H9 (cell line): ENCODE measurements at regions not wholly inside any gene's neighbourhood (a gene's known extent, or its start where the extent isn't known, plus 50 kb on each side); places are given as distances from the start of the nearest gene placed in this dataset.

Experiments
- DNase-seq: peaks from one replicate; pipeline ENCODE4 v3.0.0-alpha.2; 2017
- H2AFZ ChIP-seq: one replicate; pipeline ENCODE4 v1.6.1; 2013; ENCODE audit warnings: mild to moderate bottlenecking, low read length, control low read depth, moderate library complexity
- H2AK5ac ChIP-seq: 2 replicates; pipeline ENCODE4 v1.6.1; 2013; ENCODE audit warnings: low read length, control low read depth, mixed read lengths; ENCODE audit not compliant: insufficient read length
- H2BK120ac ChIP-seq: one replicate; pipeline ENCODE4 v1.6.1; 2013; ENCODE audit warnings: low read depth, mild to moderate bottlenecking, low read length, control low read depth, inconsistent platforms; ENCODE audit not compliant: poor library complexity, severe bottlenecking
- H2BK12ac ChIP-seq: 2 replicates; pipeline ENCODE4 v1.6.1; 2013; ENCODE audit warnings: low read length, control low read depth, mixed read lengths, low read depth; ENCODE audit not compliant: insufficient read length
- H2BK15ac ChIP-seq: 2 replicates; pipeline ENCODE4 v1.6.1; 2013; ENCODE audit warnings: low read depth, low read length, control low read depth
- H2BK20ac ChIP-seq: one replicate; pipeline ENCODE4 v1.6.1; 2013; ENCODE audit warnings: low read depth, mild to moderate bottlenecking, low read length, control low read depth, inconsistent platforms; ENCODE audit not compliant: poor library complexity, severe bottlenecking
- H2BK5ac ChIP-seq: 2 replicates; pipeline ENCODE4 v1.6.1; 2013; ENCODE audit warnings: low read length, control low read depth, mixed read lengths; ENCODE audit not compliant: insufficient read length
- H3K14ac ChIP-seq: 2 replicates; pipeline ENCODE4 v1.6.1; 2013; ENCODE audit warnings: low read length, control low read depth; ENCODE audit not compliant: insufficient read depth
- H3K18ac ChIP-seq: 2 replicates; pipeline ENCODE4 v1.6.1; 2013; ENCODE audit warnings: low read depth, mild to moderate bottlenecking, mixed read lengths, low read length, control low read depth; ENCODE audit not compliant: insufficient read length
- H3K23ac ChIP-seq: 2 replicates; pipeline ENCODE4 v1.6.1; 2013; ENCODE audit warnings: low read length, control low read depth, mixed read lengths, low read depth; ENCODE audit not compliant: insufficient read length
- H3K23me2 ChIP-seq: 2 replicates; pipeline ENCODE4 v1.6.1; 2013; ENCODE audit warnings: low read depth, mild to moderate bottlenecking, mixed read lengths, low read length, control low read depth; ENCODE audit not compliant: insufficient read length, poor library complexity, severe bottlenecking
- H3K27ac ChIP-seq: 2 replicates; pipeline ENCODE4 v1.5.1; 2013; ENCODE audit warnings: low read length, control low read depth, mixed read lengths, low read depth; ENCODE audit not compliant: insufficient read length
- H3K27me3 ChIP-seq: 2 replicates; pipeline ENCODE4 v1.6.1; 2013; ENCODE audit warnings: low read length, control low read depth, inconsistent platforms; ENCODE audit not compliant: insufficient read depth
- H3K4ac ChIP-seq: 2 replicates; pipeline ENCODE4 v1.6.1; 2013; ENCODE audit warnings: low read depth, mild to moderate bottlenecking, control low read depth, inconsistent platforms, low read length, moderate library complexity
- H3K4me1 ChIP-seq: 2 replicates; pipeline ENCODE4 v1.6.1; 2013; ENCODE audit warnings: low read length, control low read depth, inconsistent platforms; ENCODE audit not compliant: insufficient read depth
- H3K4me2 ChIP-seq: 2 replicates; pipeline ENCODE4 v1.6.1; 2013; ENCODE audit warnings: low read length, control low read depth, mixed read lengths; ENCODE audit not compliant: insufficient read length, insufficient read depth
- H3K56ac ChIP-seq: 2 replicates; pipeline ENCODE4 v1.6.1; 2013; ENCODE audit warnings: low read depth, mild to moderate bottlenecking, mixed read lengths, low read length, control low read depth; ENCODE audit not compliant: insufficient read length
- H3K79me1 ChIP-seq: 2 replicates; pipeline ENCODE4 v1.6.1; 2013; ENCODE audit warnings: low read depth, mild to moderate bottlenecking, moderate library complexity, low read length, control low read depth, inconsistent platforms; ENCODE audit not compliant: insufficient read depth, poor library complexity, severe bottlenecking
- H3K79me2 ChIP-seq: 2 replicates; pipeline ENCODE4 v1.6.1; 2013; ENCODE audit warnings: low read length, control low read depth, inconsistent platforms; ENCODE audit not compliant: insufficient read depth
- H3K9ac ChIP-seq: 2 replicates; pipeline ENCODE4 v1.6.1; 2013; ENCODE audit warnings: low read length, control low read depth, mixed read lengths; ENCODE audit not compliant: insufficient read length; ENCODE audit errors: extremely low read depth
- H3K9me3 ChIP-seq: one replicate; pipeline ENCODE4 v1.6.1; 2013; ENCODE audit warnings: low read depth, low read length, inconsistent platforms; ENCODE audit not compliant: control insufficient read depth
- H3T11ph ChIP-seq: one replicate; pipeline ENCODE4 v1.6.1; 2013; ENCODE audit warnings: mild to moderate bottlenecking, low read length, control low read depth, inconsistent platforms
- H4K20me1 ChIP-seq: one replicate; pipeline ENCODE4 v1.6.1; 2013; ENCODE audit not compliant: control insufficient read depth, insufficient read length, insufficient read depth
- H4K5ac ChIP-seq: 2 replicates; pipeline ENCODE4 v1.6.1; 2013; ENCODE audit warnings: low read depth, mild to moderate bottlenecking, mixed read lengths, low read length, control low read depth; ENCODE audit not compliant: insufficient read length
- H4K8ac ChIP-seq: replicated peaks from 2 replicates; pipeline ENCODE4 v1.6.1; 2013; ENCODE audit warnings: low read length, control low read depth, mixed read lengths, low read depth; ENCODE audit not compliant: insufficient read length
- H4K91ac ChIP-seq: 2 replicates; pipeline ENCODE4 v1.6.1; 2013; ENCODE audit warnings: low read depth, mild to moderate bottlenecking, moderate library complexity, mixed read lengths, low read length, control low read depth; ENCODE audit not compliant: insufficient read length
- H3K27ac Mint-ChIP-seq, 3 experiments: 2 replicates in 2 of 3; 3 replicates in 1 of 3; pipeline ENCODE4 v1.8.0; 2020 to 2021; ENCODE audit warnings: mixed read lengths in 3 of 3, mild to moderate bottlenecking in 1 of 3, moderate library complexity in 1 of 3
- H3K27me3 Mint-ChIP-seq: 2 replicates; pipeline ENCODE4 v1.8.0; 2021; ENCODE audit warnings: low read depth, mild to moderate bottlenecking, moderate library complexity, mixed read lengths
- H3K36me3 Mint-ChIP-seq, 3 experiments: 2 replicates in 2 of 3; 3 replicates in 1 of 3; pipeline ENCODE4 v1.8.0; 2020 to 2021; ENCODE audit warnings: low read depth in 3 of 3, mixed read lengths in 3 of 3; ENCODE audit not compliant: insufficient read depth in 1 of 3
- H3K4me1 Mint-ChIP-seq, 2 experiments: 2 replicates each; pipeline ENCODE4 v1.8.0; 2020; ENCODE audit warnings: mixed read lengths in 2 of 2
- H3K4me3 Mint-ChIP-seq, 2 experiments: 2 replicates in 1 of 2; 3 replicates in 1 of 2; pipeline ENCODE4 v1.8.0; 2020 to 2021; ENCODE audit warnings: mild to moderate bottlenecking in 2 of 2, mixed read lengths in 2 of 2, moderate library complexity in 1 of 2
- H3K9me3 Mint-ChIP-seq, 2 experiments: 2 replicates in 1 of 2; 3 replicates in 1 of 2; pipeline ENCODE4 v1.8.0; 2020; ENCODE audit warnings: mild to moderate bottlenecking in 2 of 2, mixed read lengths in 2 of 2, moderate library complexity in 1 of 2
- CTCF ChIP-seq: fragments of 200-600 bp; sonication (generic); conservative IDR thresholded peaks from 3 replicates; pipeline ENCODE4 v1.8.0; 2021; ENCODE audit warnings: antibody characterized with exemption, mild to moderate bottlenecking
- WGBS: extraction: QIAGEN DNeasy Blood & Tissue Kit; methylation state at CpG from one replicate; pipeline ENCODE4 v1.1.7; 2013; ENCODE audit warnings: missing lambda C conversion rate, low lambda C conversion rate, mixed read lengths; ENCODE audit not compliant: insufficient read length; ENCODE audit errors: extremely low coverage; 5-methylcytosine and 5-hydroxymethylcytosine counted together

- Histone ChIP-seq H4K20me1 (no peaks in the 10 kb centered on the region), H3K79me2 (no peaks in the 10 kb centered on the region), H3K23me2 (no peaks in the 10 kb centered on the region), H2BK5ac (no peak overlapping the region), H3K27ac (no peak overlapping the region), H4K91ac (no peak overlapping the region), H2BK15ac (no peak overlapping the region), H2AK5ac (no peak overlapping the region), H3K4me1 (peaks cover 3% of the 10 kb centered on the region), H3K23ac (no peak overlapping the region), H3K18ac (no peak overlapping the region), H3K9ac (no peak overlapping the region), H4K8ac (no peak overlapping the region), H3K4me2 (no peak overlapping the region), H3K27me3 (no peaks in the 10 kb centered on the region), H3K79me1 (no peaks in the 10 kb centered on the region), H3K56ac (no peak overlapping the region), H3K4ac (no peak overlapping the region), H2BK120ac (no peak overlapping the region), H2BK20ac (no peak overlapping the region), H3T11ph (no peak overlapping the region), H2AFZ (no peak overlapping the region), H3K9me3 (no peaks in the 10 kb centered on the region), H4K5ac (no peak overlapping the region), H2BK12ac (no peak overlapping the region), H3K14ac (no peak overlapping the region)
- Mint-ChIP-seq H3K4me1 (peaks cover 24 to 26% of the 10 kb centered on the region in 2 experiments), H3K9me3 (peaks cover 0 to 9% of the 10 kb centered on the region in 2 experiments; a peak in 3 of 5 replicates), H3K27me3 (no peaks in the 10 kb centered on the region), H3K36me3 (peaks cover 0 to 8% (median 0%) of the 10 kb centered on the region in 3 experiments; a peak in 3 of 7 replicates), H3K27ac (no peak overlapping the region; a peak in 1 of 7 replicates), H3K4me3 (no peak overlapping the region)
- no CpG with 5 or more reads among the region's 1 CpG for WGBS
- TF ChIP-seq CTCF: no peak
- DNase-seq: no peak
Observed at GRCh38 chr1:199403531-199404116, 623.9 kb upstream of the NR5A2 start.
